Choroid plexus epithelial cell (primary cell): ENCODE measurements at regions not wholly inside any gene's neighbourhood (a gene's known extent, or its start where the extent isn't known, plus 50 kb on each side); places are given as distances from the start of the nearest gene placed in this dataset.

Experiments used
- DNase-seq: peaks from one replicate; pipeline ENCODE4 v3.0.0-alpha.2; 2010; ENCODE audit warnings: low read depth
- H3K4me3 ChIP-seq: 2 replicates; pipeline ENCODE4 v1.5.1; 2011; ENCODE audit warnings: low read depth, mild to moderate bottlenecking, control low read depth, low read length, moderate library complexity
- CTCF ChIP-seq: conservative IDR thresholded peaks from 2 replicates; pipeline ENCODE4 v1.5.1; 2011; ENCODE audit warnings: low read depth, mild to moderate bottlenecking, control low read depth, inconsistent platforms, low read length, moderate library complexity

GRCh38 chr6:163836876-163837690 lies 422.6 kb downstream of the QKI start:
- H3K4me3 ChIP-seq = no peak overlapping the region
- no peak for TF ChIP-seq CTCF
- DNase-seq = no peak

- no peak for TF ChIP-seq CTCF
- DNase-seq = no peak
- H3K4me3 ChIP-seq = no peak overlapping the region
Observed at GRCh38 chr6:163835439-163836171, 421.1 kb downstream of the QKI start.

GRCh38 chr6:163834226-163834970 lies 419.9 kb downstream of the QKI start:
- no peak for TF ChIP-seq CTCF
- no peak for DNase-seq
- no peak overlapping the region for H3K4me3 ChIP-seq

- no peak overlapping the region for H3K4me3 ChIP-seq
- no peak for DNase-seq
- TF ChIP-seq CTCF = no peak
Observed at GRCh38 chr6:163831736-163832135, 417.2 kb downstream of the QKI start.

- no peak overlapping the region for H3K4me3 ChIP-seq
- TF ChIP-seq CTCF = no peak
- DNase-seq = no peak
Observed at GRCh38 chr6:163830641-163831040, 416.1 kb downstream of the QKI start.

GRCh38 chr6:163828038-163828795 lies 413.7 kb downstream of the QKI start:
- no peak for TF ChIP-seq CTCF
- DNase-seq = no peak
- H3K4me3 ChIP-seq = no peak overlapping the region
